GM12872 (cell line): ENCODE measurements at regions not wholly inside any gene's neighbourhood (a gene's known extent, or its start where the extent isn't known, plus 50 kb on each side); places are given as distances from the start of the nearest gene placed in this dataset.

Experiments
- TF ChIP-seq, protein P1 (sequence below): IDR thresholded peaks from 3 replicates; pipeline ENCODE4 v1.5.1; 2011; ENCODE audit warnings: low read depth, mild to moderate bottlenecking, low read length, moderate library complexity; ENCODE audit not compliant: insufficient read depth

DNA sequence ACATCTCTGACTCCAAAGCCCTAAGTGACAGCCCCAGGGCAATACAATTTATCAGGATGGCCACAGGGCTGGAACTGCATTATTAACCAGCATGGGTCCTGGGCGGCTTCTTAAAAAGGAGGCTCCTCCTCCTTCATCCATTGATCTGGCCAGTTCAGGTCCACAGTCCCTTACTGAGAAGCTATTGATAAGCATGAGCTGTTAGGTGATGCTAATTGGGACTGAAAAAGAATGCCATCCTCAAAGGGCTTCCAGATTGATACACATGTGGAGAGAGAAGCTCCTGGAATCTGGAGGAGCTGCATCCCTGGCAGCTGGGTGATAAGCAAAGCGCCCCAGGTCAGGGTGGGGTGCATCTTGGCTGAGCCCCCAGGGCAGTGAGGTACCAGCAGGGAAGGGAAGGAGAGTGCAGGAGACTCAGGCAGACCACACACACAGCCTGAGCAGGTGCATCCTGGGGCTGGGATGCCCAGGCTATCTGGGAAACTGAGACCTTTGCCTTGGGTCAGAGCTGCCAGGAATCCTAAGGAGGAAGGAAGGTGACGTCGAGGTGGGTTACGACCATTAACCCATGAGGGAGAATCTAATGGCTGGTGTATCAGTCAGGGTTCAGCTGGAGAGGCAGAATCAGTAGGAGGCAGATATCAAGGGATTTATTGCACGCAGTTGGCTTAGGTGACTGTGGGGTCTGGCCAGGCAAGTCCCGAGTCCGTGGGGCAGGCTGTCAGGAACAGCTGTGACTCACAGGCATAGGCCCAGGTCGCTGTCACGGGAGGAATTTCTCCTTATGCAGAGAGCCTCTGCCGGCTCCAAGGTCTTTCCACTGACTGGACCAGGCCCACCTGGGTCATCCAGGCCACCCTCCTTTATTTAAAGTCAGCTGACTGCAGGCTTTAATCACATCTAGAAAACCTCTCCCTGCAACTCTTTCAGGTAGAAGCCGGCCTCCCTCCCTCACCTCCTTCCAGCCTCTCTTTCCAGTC lies 261.2 kb downstream of the BMP7 start:
- TF ChIP-seq, protein P1, sequence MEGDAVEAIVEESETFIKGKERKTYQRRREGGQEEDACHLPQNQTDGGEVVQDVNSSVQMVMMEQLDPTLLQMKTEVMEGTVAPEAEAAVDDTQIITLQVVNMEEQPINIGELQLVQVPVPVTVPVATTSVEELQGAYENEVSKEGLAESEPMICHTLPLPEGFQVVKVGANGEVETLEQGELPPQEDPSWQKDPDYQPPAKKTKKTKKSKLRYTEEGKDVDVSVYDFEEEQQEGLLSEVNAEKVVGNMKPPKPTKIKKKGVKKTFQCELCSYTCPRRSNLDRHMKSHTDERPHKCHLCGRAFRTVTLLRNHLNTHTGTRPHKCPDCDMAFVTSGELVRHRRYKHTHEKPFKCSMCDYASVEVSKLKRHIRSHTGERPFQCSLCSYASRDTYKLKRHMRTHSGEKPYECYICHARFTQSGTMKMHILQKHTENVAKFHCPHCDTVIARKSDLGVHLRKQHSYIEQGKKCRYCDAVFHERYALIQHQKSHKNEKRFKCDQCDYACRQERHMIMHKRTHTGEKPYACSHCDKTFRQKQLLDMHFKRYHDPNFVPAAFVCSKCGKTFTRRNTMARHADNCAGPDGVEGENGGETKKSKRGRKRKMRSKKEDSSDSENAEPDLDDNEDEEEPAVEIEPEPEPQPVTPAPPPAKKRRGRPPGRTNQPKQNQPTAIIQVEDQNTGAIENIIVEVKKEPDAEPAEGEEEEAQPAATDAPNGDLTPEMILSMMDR: no peak

DNA sequence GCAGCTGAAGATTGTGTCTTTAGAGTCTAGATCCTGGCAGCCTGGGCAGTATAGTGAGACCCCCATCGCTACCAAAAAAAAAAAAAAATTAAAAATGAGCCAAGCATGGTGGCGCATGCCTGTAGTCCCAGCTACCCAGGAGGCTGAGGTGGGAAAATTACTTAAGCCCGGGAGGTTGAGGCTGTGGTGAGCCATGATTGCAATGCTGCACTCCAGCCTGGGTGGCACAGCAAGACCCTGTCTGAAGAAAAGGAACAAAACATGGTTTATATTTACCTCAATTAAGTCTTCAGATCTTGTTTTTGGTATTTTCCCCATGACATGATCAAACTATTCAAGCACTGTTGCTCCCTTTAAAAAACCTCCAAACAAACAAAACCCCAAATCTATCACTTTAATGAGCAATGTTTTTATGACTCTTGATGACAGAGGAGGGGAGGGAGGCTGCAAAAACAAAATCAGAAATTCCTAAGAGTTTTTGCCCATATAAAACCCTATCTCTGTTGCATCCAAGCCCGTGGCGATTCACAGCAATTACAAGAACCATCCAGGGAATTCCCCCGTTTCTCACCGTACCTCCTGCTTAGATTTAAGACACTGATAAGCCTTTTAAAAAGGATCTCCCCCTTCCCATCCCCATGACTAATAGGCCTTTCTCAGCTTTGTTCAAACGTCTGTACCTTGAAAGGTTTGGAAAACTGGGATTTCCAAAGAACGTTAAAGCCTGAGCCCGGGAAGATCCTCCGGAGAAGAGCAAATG lies 259.9 kb downstream of the BMP7 start:
- TF ChIP-seq, protein P1: no peak

DNA sequence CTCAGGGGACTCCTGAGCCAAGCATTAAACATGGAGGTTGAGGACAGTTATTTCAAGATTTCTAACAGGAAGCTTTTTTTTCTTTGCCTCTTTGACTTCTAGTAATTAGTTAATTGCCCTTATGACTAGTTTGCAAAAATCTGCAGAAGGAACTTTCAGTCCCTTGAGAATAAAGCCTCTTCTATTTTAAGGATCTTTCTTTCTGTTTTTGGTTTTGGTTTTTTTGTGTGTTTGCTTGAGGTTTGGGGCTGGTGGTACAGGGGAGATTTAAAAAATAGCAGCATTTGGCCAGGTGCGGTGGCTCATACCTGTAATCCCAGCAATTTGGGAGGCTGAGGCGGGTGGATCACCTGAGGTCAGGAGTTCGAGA lies 259.3 kb downstream of the BMP7 start:
- TF ChIP-seq, protein P1: no peak

DNA sequence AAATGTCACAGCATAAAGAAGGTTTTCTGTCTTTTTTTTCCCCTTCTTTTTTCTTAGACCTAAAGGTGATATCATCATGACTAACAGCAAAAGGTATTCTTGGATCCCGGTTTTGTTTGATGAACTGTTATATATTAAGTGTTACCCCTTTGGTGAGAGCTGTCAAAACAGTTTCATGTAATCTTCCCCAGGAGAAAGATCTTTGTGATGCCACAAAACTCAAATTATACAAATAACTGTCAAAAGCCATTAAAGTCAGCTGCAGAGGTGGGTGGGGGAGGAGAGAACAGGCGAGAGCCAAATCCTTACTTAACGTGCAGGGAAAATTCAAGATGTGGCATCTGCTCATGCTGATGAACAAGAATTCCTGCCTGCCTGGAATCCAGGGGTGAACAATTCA lies 258.2 kb downstream of the BMP7 start:
- TF ChIP-seq, protein P1: no peak

DNA sequence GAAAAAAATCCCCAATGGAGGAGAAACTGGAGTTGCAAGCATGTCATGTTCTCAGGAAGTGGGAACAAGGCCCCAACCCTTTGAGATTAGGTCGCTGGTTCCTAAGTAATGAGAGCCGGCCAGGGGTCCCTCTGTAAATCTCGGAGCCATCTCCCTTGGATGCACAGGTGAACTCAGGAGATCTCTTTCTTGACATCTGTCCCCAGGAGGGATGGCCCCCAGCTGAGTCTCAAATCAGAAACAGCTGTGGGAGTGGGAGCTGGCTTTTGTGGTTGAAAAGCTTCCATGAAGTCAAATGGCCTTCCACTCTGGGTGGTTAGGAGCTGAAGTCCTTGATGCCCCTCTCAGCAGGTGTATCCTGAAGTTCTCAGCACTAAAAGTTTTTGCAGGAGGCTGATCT lies 257.1 kb downstream of the BMP7 start:
- TF ChIP-seq, protein P1: no peak

DNA sequence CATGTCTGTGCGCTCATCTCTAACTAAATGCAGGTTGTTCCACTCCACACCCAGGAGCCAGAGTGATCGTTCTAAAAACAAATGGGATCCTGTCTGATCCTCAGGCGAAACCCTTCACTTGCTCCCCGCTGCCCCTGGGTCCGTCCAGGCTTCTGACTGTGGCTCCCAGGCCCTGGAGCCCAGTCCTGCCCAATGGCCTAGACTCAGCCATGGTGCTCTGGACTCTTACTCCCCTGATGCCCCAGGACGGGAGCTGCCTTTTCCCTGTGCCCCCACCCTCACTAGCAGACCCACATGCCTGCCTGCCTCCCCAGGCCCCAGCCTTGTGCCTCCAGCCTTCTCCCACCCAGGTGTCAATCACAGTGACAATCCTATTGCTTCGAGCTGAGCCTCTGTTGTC lies 256.7 kb downstream of the BMP7 start:
- TF ChIP-seq, protein P1: no peak

DNA sequence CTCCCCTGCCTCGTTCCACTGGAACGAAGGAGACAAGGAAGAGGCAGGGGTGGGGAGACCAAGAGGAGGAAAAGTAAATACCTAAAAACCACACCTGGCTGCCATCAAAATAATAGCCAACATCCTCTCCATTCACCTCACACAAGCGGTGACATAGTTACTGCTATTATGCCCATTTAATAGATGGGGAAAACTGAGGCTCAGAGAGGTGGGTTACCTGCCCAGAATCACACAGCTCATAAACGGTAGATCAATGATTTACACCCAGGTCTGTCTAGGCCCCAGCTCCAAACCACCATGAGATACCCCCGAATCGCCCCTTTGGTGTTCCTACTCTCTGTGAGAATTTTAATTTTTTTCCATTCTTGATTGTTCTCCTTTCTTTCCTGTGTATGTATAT lies 253.8 kb downstream of the BMP7 start:
- TF ChIP-seq, protein P1: no peak
